ENCODE measurements at regions not wholly inside any gene's neighbourhood (a gene's known extent, or its start where the extent isn't known, plus 50 kb on each side); places are given as distances from the start of the nearest gene placed in this dataset.

DNA sequence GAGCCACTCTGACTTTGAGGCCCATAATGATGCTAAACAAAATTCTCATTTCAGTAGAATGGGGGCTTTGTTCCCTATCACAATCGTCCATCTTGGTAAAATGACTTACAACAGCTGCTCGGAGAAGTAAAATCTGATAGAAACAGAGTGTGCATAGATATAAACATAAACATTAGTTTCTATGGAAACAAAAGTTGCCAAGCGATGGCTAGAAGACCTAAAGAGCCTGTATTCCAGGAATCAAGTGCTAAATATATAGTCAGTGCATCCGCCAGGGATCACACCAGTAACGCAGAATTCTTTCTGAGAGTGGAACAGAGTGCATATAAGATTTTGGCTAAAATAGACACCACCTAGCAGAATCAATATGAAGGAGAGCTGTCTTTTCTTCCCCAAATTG lies 91.2 kb upstream of the KAZN start:
- DNase-seq: peak; percentile 54 to 95 (median 93)
- TF ChIP-seq, protein P1, sequence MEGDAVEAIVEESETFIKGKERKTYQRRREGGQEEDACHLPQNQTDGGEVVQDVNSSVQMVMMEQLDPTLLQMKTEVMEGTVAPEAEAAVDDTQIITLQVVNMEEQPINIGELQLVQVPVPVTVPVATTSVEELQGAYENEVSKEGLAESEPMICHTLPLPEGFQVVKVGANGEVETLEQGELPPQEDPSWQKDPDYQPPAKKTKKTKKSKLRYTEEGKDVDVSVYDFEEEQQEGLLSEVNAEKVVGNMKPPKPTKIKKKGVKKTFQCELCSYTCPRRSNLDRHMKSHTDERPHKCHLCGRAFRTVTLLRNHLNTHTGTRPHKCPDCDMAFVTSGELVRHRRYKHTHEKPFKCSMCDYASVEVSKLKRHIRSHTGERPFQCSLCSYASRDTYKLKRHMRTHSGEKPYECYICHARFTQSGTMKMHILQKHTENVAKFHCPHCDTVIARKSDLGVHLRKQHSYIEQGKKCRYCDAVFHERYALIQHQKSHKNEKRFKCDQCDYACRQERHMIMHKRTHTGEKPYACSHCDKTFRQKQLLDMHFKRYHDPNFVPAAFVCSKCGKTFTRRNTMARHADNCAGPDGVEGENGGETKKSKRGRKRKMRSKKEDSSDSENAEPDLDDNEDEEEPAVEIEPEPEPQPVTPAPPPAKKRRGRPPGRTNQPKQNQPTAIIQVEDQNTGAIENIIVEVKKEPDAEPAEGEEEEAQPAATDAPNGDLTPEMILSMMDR (IDR thresholded peaks at IDR 0.05; ENCODE audit: control extremely low read depth, extremely low read depth): no peak
- WGBS, 2 donors: 56 to 64% methylated on average over 5 of the region's 5 CpGs

DNA sequence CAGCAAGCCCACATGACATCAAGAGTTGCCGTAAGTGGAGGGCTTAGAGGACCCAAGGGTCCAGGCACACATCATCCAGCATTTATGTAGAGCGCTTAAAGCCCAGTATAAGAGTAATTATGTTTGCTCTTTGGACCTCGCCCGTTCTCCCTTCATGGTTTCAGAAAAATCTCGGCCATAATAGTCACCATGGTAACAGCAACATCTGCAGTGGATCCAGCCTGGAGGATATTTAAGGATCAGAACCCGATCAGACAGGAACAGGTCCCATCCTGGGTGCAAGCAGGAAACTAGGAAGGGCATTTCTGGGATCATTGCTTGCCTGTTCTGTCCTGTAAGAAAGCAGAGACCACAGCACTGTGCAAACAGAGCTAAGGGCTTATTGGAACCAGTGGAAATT lies 89.9 kb upstream of the KAZN start:
- H3K9ac ChIP-seq (ENCODE audit: insufficient read depth in 1 of 2, low read length in 2 of 2): no peak overlapping the region
- WGBS, 2 donors: 83 to 88% methylated on average over 6 of the region's 6 CpGs
- no peak for DNase-seq
- no peaks in the 10 kb centered on the region for H3K9me3 ChIP-seq (ENCODE audit: control insufficient read depth in 4 of 4, insufficient read depth in 3 of 4, low read length in 3 of 4)
- no peaks in the 10 kb centered on the region for H3K27me3 ChIP-seq (ENCODE audit: control insufficient read depth in 3 of 3, insufficient read depth in 3 of 3, low read length in 2 of 3)
- peaks cover 0 to 41% (median 0%) of the 10 kb centered on the region in 5 donors for H3K4me1 ChIP-seq (ENCODE audit: control insufficient read depth in 5 of 5, insufficient read depth in 5 of 5, low read length in 5 of 5)
- no peak overlapping the region for H3K4me3 ChIP-seq
- no peak overlapping the region for H3K27ac ChIP-seq (ENCODE audit: low read depth in 1 of 2, low read length in 1 of 2)
- H3K36me3 ChIP-seq (ENCODE audit: control insufficient read depth in 4 of 4, insufficient read depth in 4 of 4, low read length in 4 of 4): no peaks in the 10 kb centered on the region
- ATAC-seq (ENCODE audit: insufficient read depth, low FRiP score): no peak
- TF ChIP-seq, protein P1 (IDR thresholded peaks at IDR 0.05; ENCODE audit: control extremely low read depth, extremely low read depth): no peak

More for the DNA sequence above, 91.2 kb upstream of the KAZN start:
- Histone ChIP-seq H3K4me3 (no peak overlapping the region), H3K9ac (ENCODE audit: insufficient read depth in 1 of 2, low read length in 2 of 2) (no peak overlapping the region), H3K4me1 (ENCODE audit: control insufficient read depth in 5 of 5, insufficient read depth in 5 of 5, low read length in 5 of 5) (peaks cover 0 to 33% (median 0%) of the 10 kb centered on the region in 5 donors), H3K36me3 (ENCODE audit: control insufficient read depth in 4 of 4, insufficient read depth in 4 of 4, low read length in 4 of 4) (no peaks in the 10 kb centered on the region), H3K27me3 (ENCODE audit: control insufficient read depth in 3 of 3, insufficient read depth in 3 of 3, low read length in 2 of 3) (no peaks in the 10 kb centered on the region), H3K9me3 (ENCODE audit: control insufficient read depth in 4 of 4, insufficient read depth in 3 of 4, low read length in 3 of 4) (no peaks in the 10 kb centered on the region), H3K27ac (ENCODE audit: low read depth in 1 of 2, low read length in 1 of 2) (no peak overlapping the region)
- no peak for ATAC-seq (ENCODE audit: insufficient read depth, low FRiP score)

DNA sequence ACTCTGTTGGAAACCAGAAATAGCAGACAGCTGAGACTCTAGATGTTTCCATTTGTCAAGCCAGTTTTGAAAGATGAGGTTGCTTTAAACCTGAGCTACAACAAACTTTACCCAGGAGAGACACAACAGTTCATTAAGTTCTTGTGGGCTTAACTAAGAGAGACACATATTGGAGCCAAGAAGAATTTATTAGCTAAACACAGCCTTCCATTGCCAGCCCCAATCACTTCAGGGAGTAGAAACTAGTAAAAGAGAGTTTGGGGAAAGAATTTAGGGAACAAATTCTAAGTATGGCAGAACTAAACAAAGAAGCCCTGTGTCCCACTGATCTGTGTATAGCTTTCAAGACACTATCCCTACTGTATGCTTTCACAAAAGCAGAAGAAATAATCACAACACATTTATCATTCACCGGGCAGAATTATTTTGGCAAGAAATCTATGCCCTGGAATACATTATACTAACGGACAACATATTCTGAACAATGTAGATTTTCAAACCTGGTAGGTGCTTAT lies 87.3 kb upstream of the KAZN start:
- no peak overlapping the region for H3K4me3 ChIP-seq
- 82 to 83% methylated on average over 2 of the region's 2 CpGs for WGBS, 2 donors
- H3K4me1 ChIP-seq (ENCODE audit: control insufficient read depth in 5 of 5, insufficient read depth in 5 of 5, low read length in 5 of 5): peaks cover 0 to 40% (median 0%) of the 10 kb centered on the region in 5 donors
- H3K27ac ChIP-seq (ENCODE audit: low read depth in 1 of 2, low read length in 1 of 2): no peak overlapping the region
- no peaks in the 10 kb centered on the region for H3K9me3 ChIP-seq (ENCODE audit: control insufficient read depth in 4 of 4, insufficient read depth in 3 of 4, low read length in 3 of 4)
- ATAC-seq (ENCODE audit: insufficient read depth, low FRiP score) (no peak), DNase-seq (peak in 1 of 3 donors; percentile 24)
- no peaks in the 10 kb centered on the region for H3K36me3 ChIP-seq (ENCODE audit: control insufficient read depth in 4 of 4, insufficient read depth in 4 of 4, low read length in 4 of 4)
- H3K27me3 ChIP-seq (ENCODE audit: control insufficient read depth in 3 of 3, insufficient read depth in 3 of 3, low read length in 2 of 3): no peaks in the 10 kb centered on the region
- TF ChIP-seq, protein P1 (IDR thresholded peaks at IDR 0.05; ENCODE audit: control extremely low read depth, extremely low read depth): no peak
- H3K9ac ChIP-seq (ENCODE audit: insufficient read depth in 1 of 2, low read length in 2 of 2): no peak overlapping the region
